Breast epithelium (tissue), 4 donors: ENCODE measurements at regions not wholly inside any gene's neighbourhood (a gene's known extent, or its start where the extent isn't known, plus 50 kb on each side); places are given as distances from the start of the nearest gene placed in this dataset.

Experiments
- DNase-seq, 2 donors: peaks; one replicate each; pipeline ENCODE4 v3.0.0-alpha.2; 2019; ENCODE audit warnings: low spot score in 2 of 2
- H3K27ac ChIP-seq, 2 donors: fragments of 200-600 bp; sonication (generic) in 1 of 2; one replicate each; pipeline ENCODE4 v1.5.1; 2016 to 2019; ENCODE audit warnings: mild to moderate bottlenecking in 1 of 2
- H3K27me3 ChIP-seq, 2 donors: fragments of 200-600 bp; sonication (generic) in 1 of 2; one replicate each; pipeline versions ENCODE4 v1.5.1 to v1.6.0; 2017 to 2019; ENCODE audit warnings: control low read depth in 1 of 2, mild to moderate bottlenecking in 1 of 2
- H3K36me3 ChIP-seq: fragments of 200-600 bp; one replicate; pipeline ENCODE4 v1.5.1; 2019
- H3K4me1 ChIP-seq, 2 donors: fragments of 200-600 bp; sonication (generic); one replicate each; pipeline ENCODE4 v1.5.1; 2016 to 2019; ENCODE audit warnings: control low read depth in 1 of 2
- H3K4me3 ChIP-seq, 3 donors: fragments of 200-600 bp; sonication (generic); 1 replicate in 2 of 3; 2 replicates in 1 of 3; pipeline ENCODE4 v1.5.1; 2016 to 2019; ENCODE audit warnings: mild to moderate bottlenecking in 3 of 3, moderate library complexity in 2 of 3
- H3K9me3 ChIP-seq, 2 donors: fragments of 200-600 bp; sonication (generic) in 1 of 2; one replicate each; pipeline ENCODE4 v1.5.1; 2016 to 2019; ENCODE audit warnings: control low read depth in 1 of 2
- CTCF ChIP-seq, 3 donors: fragments of 450-650 bp; IDR thresholded peaks; one replicate each; pipeline ENCODE4 v1.5.1; 2016 to 2017; ENCODE audit warnings: antibody characterized with exemption in 3 of 3, mild to moderate bottlenecking in 3 of 3, moderate library complexity in 3 of 3
- POLR2A ChIP-seq: fragments of 450-650 bp; IDR thresholded peaks from one replicate; pipeline ENCODE4 v1.6.1; 2016; ENCODE audit warnings: antibody characterized with exemption, mild to moderate bottlenecking, moderate library complexity
- POLR2AphosphoS5 ChIP-seq, 3 donors: sonication (generic); formaldehyde crosslinking; IDR thresholded peaks; one replicate each; pipeline ENCODE4 v1.6.1; 2017; ENCODE audit warnings: antibody characterized with exemption in 3 of 3
- intact Hi-C: fragments of 100-400 bp; cut with DNase I; formaldehyde crosslinking; loops from one replicate; pipeline ENCODE4 v1.15.1; 2023; ENCODE audit warnings: low total_unique reads

- H3K27ac ChIP-seq = no peak overlapping the region
- no peaks in the 10 kb centered on the region for H3K36me3 ChIP-seq
- no peak for TF ChIP-seq CTCF (IDR thresholded peaks at IDR 0.05)
- no peak for TF ChIP-seq POLR2AphosphoS5 (IDR thresholded peaks at IDR 0.05)
- no peak for TF ChIP-seq POLR2A
- H3K9me3 ChIP-seq = no peaks in the 10 kb centered on the region
- H3K4me3 ChIP-seq = no peak overlapping the region
- intact Hi-C loops = no loop called here
- DNase-seq = no peak
- no peaks in the 10 kb centered on the region for H3K27me3 ChIP-seq
- H3K4me1 ChIP-seq = no peaks in the 10 kb centered on the region
Measured at GRCh38 chr10:4546931-4547330, 279.1 kb upstream of the AKR1E2 start.

DNA sequence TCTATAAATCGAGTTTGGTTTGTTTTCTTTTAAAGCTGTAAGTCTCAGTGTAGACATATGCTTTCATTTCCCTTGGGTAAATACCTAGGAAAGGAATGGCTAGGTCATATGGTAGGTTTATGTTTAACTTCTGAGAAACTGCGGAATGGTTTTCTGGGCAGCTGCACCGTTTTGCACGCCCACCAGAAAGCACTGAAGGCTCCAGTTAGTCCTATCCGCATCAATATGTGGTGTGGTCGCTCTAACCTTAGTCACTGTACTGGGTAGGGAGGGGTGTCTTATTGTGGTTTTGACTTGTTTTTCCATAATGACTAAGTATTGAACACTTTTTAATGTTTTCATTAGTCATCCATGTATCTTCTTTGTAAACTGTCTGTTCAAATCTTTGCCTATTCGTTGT, 279.5 kb upstream of the AKR1E2 start:
- Histone ChIP-seq H3K27ac (no peak overlapping the region), H3K9me3 (no peaks in the 10 kb centered on the region), H3K27me3 (no peaks in the 10 kb centered on the region), H3K36me3 (no peaks in the 10 kb centered on the region), H3K4me1 (no peaks in the 10 kb centered on the region), H3K4me3 (no peak overlapping the region)
- intact Hi-C loops = no loop called here
- TF ChIP-seq CTCF (IDR thresholded peaks at IDR 0.05) (no peak), POLR2AphosphoS5 (IDR thresholded peaks at IDR 0.05) (no peak), POLR2A (no peak)
- DNase-seq = no peak

DNA sequence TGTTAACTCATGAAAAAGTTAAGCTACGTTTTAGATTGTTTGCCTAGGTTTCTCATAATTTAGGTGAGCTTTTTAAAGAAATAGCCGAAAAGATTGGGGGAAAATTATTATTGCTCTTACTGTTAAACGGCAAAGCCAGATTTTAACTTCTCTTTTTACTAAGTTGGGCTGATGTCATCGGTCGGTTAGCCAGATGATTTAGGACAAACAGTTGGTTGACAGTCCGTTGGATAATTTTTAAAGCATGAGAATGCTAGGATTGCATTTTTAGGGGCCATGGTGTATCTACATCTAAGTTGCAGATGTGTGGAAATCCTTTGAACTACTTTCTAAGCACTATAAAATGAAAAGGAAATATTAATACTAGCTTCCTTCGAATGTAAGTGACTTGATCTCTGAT, 280.9 kb upstream of the AKR1E2 start:
- Histone ChIP-seq H3K4me3 (no peak overlapping the region), H3K36me3 (no peaks in the 10 kb centered on the region), H3K9me3 (peaks cover 0 to 5% of the 10 kb centered on the region in 2 donors), H3K4me1 (no peaks in the 10 kb centered on the region), H3K27ac (no peak overlapping the region), H3K27me3 (no peaks in the 10 kb centered on the region)
- intact Hi-C loops = no loop called here
- no peak for DNase-seq
- TF ChIP-seq POLR2AphosphoS5 (IDR thresholded peaks at IDR 0.05) (no peak), POLR2A (no peak), CTCF (IDR thresholded peaks at IDR 0.05) (no peak)

GRCh38 chr10:4543938-4544533, 282.0 kb upstream of the AKR1E2 start:
- Histone ChIP-seq H3K4me3 (peak overlapping the region in 1 of 3 donors; percentile 36), H3K9me3 (peaks cover 0 to 5% of the 10 kb centered on the region in 2 donors), H3K36me3 (no peaks in the 10 kb centered on the region), H3K27me3 (no peaks in the 10 kb centered on the region), H3K4me1 (no peaks in the 10 kb centered on the region), H3K27ac (no peak overlapping the region)
- no peak for TF ChIP-seq POLR2AphosphoS5 (IDR thresholded peaks at IDR 0.05)
- no peak for TF ChIP-seq POLR2A
- no peak for TF ChIP-seq CTCF (IDR thresholded peaks at IDR 0.05)
- intact Hi-C loops = no loop called here
- DNase-seq = no peak

DNA sequence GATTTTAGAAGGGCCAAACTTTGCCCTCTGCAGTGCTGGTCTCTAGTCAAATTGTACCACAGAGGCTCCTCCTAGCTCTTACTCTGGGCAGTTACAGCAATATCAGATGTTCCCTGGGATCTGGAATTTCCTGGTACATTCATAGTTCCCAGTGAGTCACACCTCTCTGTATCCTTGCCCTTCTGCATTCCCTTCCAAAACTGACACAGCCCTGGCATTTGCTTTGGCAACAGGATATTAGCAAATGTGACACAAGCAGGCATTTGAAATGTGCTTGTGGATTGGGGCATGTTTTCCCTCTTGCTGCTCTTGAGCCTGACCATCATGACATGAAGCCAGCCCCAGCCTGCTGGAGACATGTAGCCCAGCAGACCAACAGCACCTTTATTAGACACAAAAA, 284.7 kb upstream of the AKR1E2 start:
- H3K9me3 ChIP-seq = peaks cover 5 to 14% of the 10 kb centered on the region in 2 donors
- peak in 1 of 2 donors; percentile 21 for DNase-seq
- intact Hi-C loops = no loop called here
- H3K27ac ChIP-seq = no peak overlapping the region
- H3K36me3 ChIP-seq = no peaks in the 10 kb centered on the region
- no peaks in the 10 kb centered on the region for H3K27me3 ChIP-seq
- TF ChIP-seq POLR2A (no peak), POLR2AphosphoS5 (IDR thresholded peaks at IDR 0.05) (no peak), CTCF (IDR thresholded peaks at IDR 0.05) (no peak)
- H3K4me1 ChIP-seq = no peaks in the 10 kb centered on the region
- H3K4me3 ChIP-seq = no peak overlapping the region
